CD14-positive monocyte (primary cell): ENCODE measurements at regions not wholly inside any gene's neighbourhood (a gene's known extent, or its start where the extent isn't known, plus 50 kb on each side); places are given as distances from the start of the nearest gene placed in this dataset.

ENCODE experiments used
- DNase-seq, 3 donors: peaks; one replicate each; pipeline ENCODE4 v3.0.0-alpha.2; 2011 to 2022
- H2AFZ ChIP-seq: 2 replicates; pipeline ENCODE4 v1.6.0; 2012; ENCODE audit warnings: mild to moderate bottlenecking, low read depth, low read length, inconsistent platforms; ENCODE audit not compliant: insufficient read depth, poor library complexity, severe bottlenecking
- H3K27ac ChIP-seq, 2 donors: 1 replicate in 1 of 2; 2 replicates in 1 of 2; pipeline ENCODE4 v1.5.1; 2012 to 2013; ENCODE audit warnings: low read length in 2 of 2, control low read depth in 1 of 2, inconsistent platforms in 1 of 2, low read depth in 1 of 2, mild to moderate bottlenecking in 1 of 2
- H3K27me3 ChIP-seq, 2 donors: one replicate each; pipeline versions ENCODE4 v1.6.0 to v1.6.1; 2011 to 2013; ENCODE audit warnings: low read length in 2 of 2; ENCODE audit not compliant: control insufficient read depth in 2 of 2, insufficient read depth in 2 of 2
- H3K36me3 ChIP-seq, 2 donors: replicated peaks in 1 of 2; 1 replicate in 1 of 2; 2 replicates in 1 of 2; pipeline versions ENCODE4 v1.5.1 to v1.6.1; 2012 to 2013; ENCODE audit warnings: low read length in 2 of 2, control low read depth in 1 of 2, inconsistent platforms in 1 of 2, mild to moderate bottlenecking in 1 of 2; ENCODE audit not compliant: insufficient read depth in 2 of 2, control insufficient read depth in 1 of 2
- H3K4me1 ChIP-seq, 2 donors: 1 replicate in 1 of 2; 2 replicates in 1 of 2; pipeline versions ENCODE4 v1.5.1 to v1.6.1; 2012 to 2013; ENCODE audit warnings: low read length in 2 of 2, control low read depth in 1 of 2, inconsistent platforms in 1 of 2, mild to moderate bottlenecking in 1 of 2, moderate library complexity in 1 of 2; ENCODE audit not compliant: insufficient read depth in 2 of 2, control insufficient read depth in 1 of 2
- H3K4me2 ChIP-seq: replicated peaks from 2 replicates; pipeline ENCODE3; 2012; ENCODE audit warnings: low read length, moderate library complexity, mild to moderate bottlenecking; ENCODE audit not compliant: poor library complexity, severe bottlenecking; ENCODE audit errors: extremely low read depth
- H3K4me3 ChIP-seq, 3 experiments: fragments of 200-600 bp in 1 of 3; sonication (generic) in 1 of 3; replicated peaks in 1 of 3; 1 replicate in 2 of 3; 2 replicates in 1 of 3; pipeline ENCODE4 v1.5.1; 2011 to 2013; ENCODE audit warnings: low read length in 3 of 3, mild to moderate bottlenecking in 3 of 3, control low read depth in 2 of 3, low read depth in 2 of 3, inconsistent platforms in 1 of 3, moderate library complexity in 1 of 3
- H3K79me2 ChIP-seq: 2 replicates; pipeline ENCODE4 v1.6.0; 2012; ENCODE audit warnings: mild to moderate bottlenecking, control low read depth, inconsistent platforms, low read length, moderate library complexity; ENCODE audit not compliant: insufficient read depth
- H3K9ac ChIP-seq: 2 replicates; pipeline ENCODE4 v1.6.0; 2017; ENCODE audit warnings: low read length, mild to moderate bottlenecking; ENCODE audit not compliant: insufficient read depth, poor library complexity, severe bottlenecking
- H3K9me3 ChIP-seq, 2 donors: replicated peaks in 1 of 2; 1 replicate in 1 of 2; 2 replicates in 1 of 2; pipeline versions ENCODE4 v1.5.1 to v1.6.1; 2012 to 2013; ENCODE audit warnings: low read length in 2 of 2, control low read depth in 1 of 2; ENCODE audit not compliant: control insufficient read depth in 1 of 2, insufficient read depth in 1 of 2
- H4K20me1 ChIP-seq: 2 replicates; pipeline ENCODE4 v1.6.0; 2012; ENCODE audit warnings: mild to moderate bottlenecking, low read length, control low read depth, moderate library complexity; ENCODE audit not compliant: insufficient read depth
- H3K27ac Mint-ChIP-seq, 7 donors: one replicate each; pipeline ENCODE4 v1.8.0; 2020; ENCODE audit warnings: mild to moderate bottlenecking in 7 of 7, mixed read lengths in 7 of 7, moderate library complexity in 6 of 7, inconsistent platforms in 2 of 7
- H3K27me3 Mint-ChIP-seq, 3 donors: one replicate each; pipeline ENCODE4 v1.8.0; 2021 to 2022; ENCODE audit warnings: low read depth in 3 of 3, mild to moderate bottlenecking in 3 of 3, mixed read lengths in 3 of 3, moderate library complexity in 3 of 3, inconsistent platforms in 1 of 3
- H3K36me3 Mint-ChIP-seq, 2 donors: one replicate each; pipeline ENCODE4 v1.8.0; 2020; ENCODE audit warnings: mixed read lengths in 2 of 2, inconsistent platforms in 1 of 2, mild to moderate bottlenecking in 1 of 2
- H3K4me1 Mint-ChIP-seq: one replicate; pipeline ENCODE4 v1.8.0; 2020; ENCODE audit warnings: mild to moderate bottlenecking, mixed read lengths
- H3K4me3 Mint-ChIP-seq, 2 donors: one replicate each; pipeline ENCODE4 v1.8.0; 2020; ENCODE audit warnings: mild to moderate bottlenecking in 2 of 2, mixed read lengths in 2 of 2, moderate library complexity in 1 of 2
- H3K9me3 Mint-ChIP-seq, 7 donors: one replicate each; pipeline ENCODE4 v1.8.0; 2020 to 2022; ENCODE audit warnings: mixed read lengths in 7 of 7, mild to moderate bottlenecking in 6 of 7, moderate library complexity in 6 of 7, inconsistent platforms in 2 of 7
- WGBS: methylation state at CpG from one replicate; pipeline ENCODE4 v1.1.5; 2013; ENCODE audit warnings: missing lambda C conversion rate; ENCODE audit not compliant: insufficient coverage; 5-methylcytosine and 5-hydroxymethylcytosine counted together
- intact Hi-C, 2 donors: fragments of 100-400 bp; cut with micrococcal nuclease; formaldehyde crosslinking; loops; one replicate each; pipeline versions ENCODE4 v1.15.0 to v1.15.1; 2023
- TF ChIP-seq, protein P1 (sequence below): fragments of 200-600 bp; IDR thresholded peaks from one replicate; pipeline ENCODE4 v1.8.0; 2022; ENCODE audit warnings: antibody characterized with exemption, mild to moderate bottlenecking

DNA sequence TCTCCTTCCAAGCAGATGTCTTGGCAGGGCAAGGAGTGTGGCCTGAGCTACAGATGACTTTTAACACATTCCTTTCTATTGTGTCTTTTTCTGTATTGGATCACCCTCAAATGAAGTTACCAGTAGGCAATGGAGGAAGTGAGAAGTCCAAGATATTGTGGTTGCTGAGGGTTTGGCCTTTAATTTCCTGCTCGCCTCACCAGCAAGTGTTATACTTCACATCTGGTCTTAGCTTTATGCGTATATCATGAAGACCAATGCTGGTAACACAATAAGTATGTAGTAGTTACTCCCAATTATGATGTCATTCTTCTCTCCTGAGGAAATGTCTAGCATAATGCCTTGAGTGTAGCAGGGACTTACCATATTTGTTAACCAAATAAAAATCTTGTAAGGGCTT, 179.9 kb downstream of the ZIC1 start:
- TF ChIP-seq, protein P1, sequence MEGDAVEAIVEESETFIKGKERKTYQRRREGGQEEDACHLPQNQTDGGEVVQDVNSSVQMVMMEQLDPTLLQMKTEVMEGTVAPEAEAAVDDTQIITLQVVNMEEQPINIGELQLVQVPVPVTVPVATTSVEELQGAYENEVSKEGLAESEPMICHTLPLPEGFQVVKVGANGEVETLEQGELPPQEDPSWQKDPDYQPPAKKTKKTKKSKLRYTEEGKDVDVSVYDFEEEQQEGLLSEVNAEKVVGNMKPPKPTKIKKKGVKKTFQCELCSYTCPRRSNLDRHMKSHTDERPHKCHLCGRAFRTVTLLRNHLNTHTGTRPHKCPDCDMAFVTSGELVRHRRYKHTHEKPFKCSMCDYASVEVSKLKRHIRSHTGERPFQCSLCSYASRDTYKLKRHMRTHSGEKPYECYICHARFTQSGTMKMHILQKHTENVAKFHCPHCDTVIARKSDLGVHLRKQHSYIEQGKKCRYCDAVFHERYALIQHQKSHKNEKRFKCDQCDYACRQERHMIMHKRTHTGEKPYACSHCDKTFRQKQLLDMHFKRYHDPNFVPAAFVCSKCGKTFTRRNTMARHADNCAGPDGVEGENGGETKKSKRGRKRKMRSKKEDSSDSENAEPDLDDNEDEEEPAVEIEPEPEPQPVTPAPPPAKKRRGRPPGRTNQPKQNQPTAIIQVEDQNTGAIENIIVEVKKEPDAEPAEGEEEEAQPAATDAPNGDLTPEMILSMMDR = no peak
- H2AFZ ChIP-seq = no peak overlapping the region
- no peaks in the 10 kb centered on the region for H3K27me3 ChIP-seq
- no peaks in the 10 kb centered on the region for H3K79me2 ChIP-seq
- WGBS = no CpG with 5 or more reads among the region's 2 CpGs
- H3K4me3 ChIP-seq = no peak overlapping the region
- Mint-ChIP-seq H3K4me1 (no peaks in the 10 kb centered on the region), H3K27ac (no peak overlapping the region), H3K9me3 (peaks cover 0 to 4% (median 0%) of the 10 kb centered on the region in 7 donors), H3K27me3 (no peaks in the 10 kb centered on the region), H3K36me3 (no peaks in the 10 kb centered on the region), H3K4me3 (no peak overlapping the region)
- no peak overlapping the region for H3K4me2 ChIP-seq
- H3K4me1 ChIP-seq = no peaks in the 10 kb centered on the region
- H4K20me1 ChIP-seq = no peaks in the 10 kb centered on the region
- no peak for DNase-seq
- no peak overlapping the region for H3K9ac ChIP-seq
- no peaks in the 10 kb centered on the region for H3K36me3 ChIP-seq
- intact Hi-C loops = no loop called here
- H3K27ac ChIP-seq = no peak overlapping the region
- no peaks in the 10 kb centered on the region for H3K9me3 ChIP-seq

DNA sequence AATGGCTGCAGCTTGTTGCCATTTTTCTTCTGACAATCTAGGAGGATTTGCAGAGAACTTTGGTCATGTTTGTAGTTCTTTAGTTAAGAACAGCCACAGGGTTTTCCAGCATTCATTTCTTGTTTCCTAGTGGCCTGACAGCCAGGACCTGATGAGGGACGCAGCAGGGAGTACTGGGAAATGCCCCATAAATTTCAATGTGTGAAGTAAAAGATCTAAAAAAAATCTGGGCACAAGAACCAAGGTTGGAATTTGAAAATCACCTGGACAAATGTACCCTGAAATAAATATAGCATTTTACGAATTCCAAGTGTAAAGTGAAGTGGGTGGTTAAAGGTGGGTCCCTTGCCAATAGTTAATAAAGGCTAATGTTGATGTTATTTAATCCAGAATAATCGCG, 195.0 kb downstream of the ZIC1 start:
- H3K9me3 Mint-ChIP-seq = peaks cover 0 to 13% (median 6%) of the 10 kb centered on the region in 7 donors
- H3K9me3 ChIP-seq = peaks cover 4 to 12% of the 10 kb centered on the region in 2 donors
- no peaks in the 10 kb centered on the region for H4K20me1 ChIP-seq
- no peaks in the 10 kb centered on the region for H3K36me3 ChIP-seq
- H3K4me1 Mint-ChIP-seq = no peaks in the 10 kb centered on the region
- TF ChIP-seq, protein P1 = no peak
- H3K27me3 Mint-ChIP-seq = peaks cover 0 to 2% (median 0%) of the 10 kb centered on the region in 3 donors
- no peak for DNase-seq
- intact Hi-C loops = no loop called here
- H3K27me3 ChIP-seq = no peaks in the 10 kb centered on the region
- H3K27ac Mint-ChIP-seq = no peak overlapping the region
- no peak overlapping the region for H3K4me2 ChIP-seq
- H3K79me2 ChIP-seq = no peaks in the 10 kb centered on the region
- no CpG with 5 or more reads among the region's 4 CpGs for WGBS
- no peak overlapping the region for H3K9ac ChIP-seq
- no peak overlapping the region for H3K27ac ChIP-seq
- H3K4me3 Mint-ChIP-seq = no peak overlapping the region
- no peak overlapping the region for H3K4me3 ChIP-seq
- no peaks in the 10 kb centered on the region for H3K36me3 Mint-ChIP-seq
- no peaks in the 10 kb centered on the region for H3K4me1 ChIP-seq
- no peak overlapping the region for H2AFZ ChIP-seq
